B cell (primary cell): ENCODE measurements at regions not wholly inside any gene's neighbourhood (a gene's known extent, or its start where the extent isn't known, plus 50 kb on each side); places are given as distances from the start of the nearest gene placed in this dataset.

Experiments used
- EZH2 ChIP-seq: IDR thresholded peaks from 2 replicates; pipeline ENCODE4 v1.6.1; 2012; ENCODE audit warnings: borderline replicate concordance, low read depth, mild to moderate bottlenecking, moderate library complexity, low read length; ENCODE audit not compliant: insufficient read depth, poor library complexity, severe bottlenecking
- TF ChIP-seq, protein P1 (sequence below): fragments of 200-600 bp; IDR thresholded peaks from one replicate; pipeline ENCODE4 v1.8.0; 2022; ENCODE audit warnings: antibody characterized with exemption, mild to moderate bottlenecking

DNA sequence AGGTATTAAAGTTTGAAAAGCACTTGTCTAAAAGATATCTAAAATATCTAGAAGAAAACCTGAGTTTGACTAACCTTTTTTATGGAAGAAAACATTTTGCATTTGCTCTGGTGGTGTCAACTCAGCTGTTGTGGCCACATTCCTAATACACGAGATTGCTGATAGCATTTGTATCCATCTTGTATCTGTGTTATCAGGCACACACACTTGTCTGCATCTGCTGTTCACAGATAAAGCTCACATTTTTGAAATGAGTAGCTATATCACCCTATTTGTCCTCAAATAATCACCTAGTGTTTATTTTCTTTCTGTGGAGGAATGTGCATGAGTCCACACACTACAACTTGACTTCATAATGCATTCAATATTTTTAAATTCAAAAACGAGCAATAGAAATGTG, 632.3 kb upstream of the NR2F2 start:
- no peak for TF ChIP-seq EZH2
- TF ChIP-seq, protein P1, sequence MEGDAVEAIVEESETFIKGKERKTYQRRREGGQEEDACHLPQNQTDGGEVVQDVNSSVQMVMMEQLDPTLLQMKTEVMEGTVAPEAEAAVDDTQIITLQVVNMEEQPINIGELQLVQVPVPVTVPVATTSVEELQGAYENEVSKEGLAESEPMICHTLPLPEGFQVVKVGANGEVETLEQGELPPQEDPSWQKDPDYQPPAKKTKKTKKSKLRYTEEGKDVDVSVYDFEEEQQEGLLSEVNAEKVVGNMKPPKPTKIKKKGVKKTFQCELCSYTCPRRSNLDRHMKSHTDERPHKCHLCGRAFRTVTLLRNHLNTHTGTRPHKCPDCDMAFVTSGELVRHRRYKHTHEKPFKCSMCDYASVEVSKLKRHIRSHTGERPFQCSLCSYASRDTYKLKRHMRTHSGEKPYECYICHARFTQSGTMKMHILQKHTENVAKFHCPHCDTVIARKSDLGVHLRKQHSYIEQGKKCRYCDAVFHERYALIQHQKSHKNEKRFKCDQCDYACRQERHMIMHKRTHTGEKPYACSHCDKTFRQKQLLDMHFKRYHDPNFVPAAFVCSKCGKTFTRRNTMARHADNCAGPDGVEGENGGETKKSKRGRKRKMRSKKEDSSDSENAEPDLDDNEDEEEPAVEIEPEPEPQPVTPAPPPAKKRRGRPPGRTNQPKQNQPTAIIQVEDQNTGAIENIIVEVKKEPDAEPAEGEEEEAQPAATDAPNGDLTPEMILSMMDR: no peak
